Astrocyte of the cerebellum (primary cell): ENCODE measurements at regions not wholly inside any gene's neighbourhood (a gene's known extent, or its start where the extent isn't known, plus 50 kb on each side); places are given as distances from the start of the nearest gene placed in this dataset.

Experiments used
- DNase-seq: peaks from one replicate; pipeline ENCODE4 v3.0.0-alpha.2; 2011; ENCODE audit warnings: low read depth
- H3K4me3 ChIP-seq: 2 replicates; pipeline ENCODE4 v1.5.1; 2011; ENCODE audit warnings: mild to moderate bottlenecking, low read depth, low read length, moderate library complexity
- in situ Hi-C: cut with HindIII; loops from 2 replicates; pipeline ENCODE4 v1.10.0; 2017; ENCODE audit warnings: low sequenced_read_pairs
- TF ChIP-seq, protein P1 (sequence below): IDR thresholded peaks from 2 replicates; pipeline ENCODE4 v1.5.1; 2012; ENCODE audit warnings: low read length, low read depth, moderate library complexity, mild to moderate bottlenecking; ENCODE audit errors: missing control alignments

DNA sequence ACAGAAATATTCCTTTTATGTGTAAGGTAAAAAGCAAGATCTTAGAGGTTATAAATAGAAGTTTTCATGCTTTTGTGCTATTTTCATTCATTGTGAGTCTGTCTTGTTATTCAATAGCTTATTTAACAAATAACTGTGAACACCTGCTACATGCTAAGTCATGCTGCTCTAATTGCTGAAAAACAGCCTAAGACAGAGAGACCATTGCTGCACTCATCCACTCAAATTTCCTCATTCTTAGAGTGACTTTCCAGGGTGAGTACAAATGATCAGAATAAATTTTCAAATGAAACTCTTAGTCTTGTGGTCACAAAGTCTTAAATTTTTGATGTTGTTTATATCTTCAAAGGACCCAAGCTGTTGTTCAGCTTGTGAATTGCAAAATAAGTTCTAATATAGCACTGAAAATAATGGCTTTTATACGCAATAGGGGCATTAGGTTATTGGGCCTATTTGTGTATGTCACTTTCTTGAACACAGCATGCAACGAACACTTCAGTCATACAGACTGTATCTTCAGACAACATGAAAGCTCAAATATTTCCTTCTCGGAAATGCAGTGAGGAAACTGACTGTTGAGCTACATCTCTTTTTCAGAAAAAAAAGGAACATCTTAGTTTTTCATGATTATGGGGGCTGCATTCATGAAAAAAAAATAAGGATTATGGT lies 247.9 kb upstream of the PCDH15 start:
- TF ChIP-seq, protein P1, sequence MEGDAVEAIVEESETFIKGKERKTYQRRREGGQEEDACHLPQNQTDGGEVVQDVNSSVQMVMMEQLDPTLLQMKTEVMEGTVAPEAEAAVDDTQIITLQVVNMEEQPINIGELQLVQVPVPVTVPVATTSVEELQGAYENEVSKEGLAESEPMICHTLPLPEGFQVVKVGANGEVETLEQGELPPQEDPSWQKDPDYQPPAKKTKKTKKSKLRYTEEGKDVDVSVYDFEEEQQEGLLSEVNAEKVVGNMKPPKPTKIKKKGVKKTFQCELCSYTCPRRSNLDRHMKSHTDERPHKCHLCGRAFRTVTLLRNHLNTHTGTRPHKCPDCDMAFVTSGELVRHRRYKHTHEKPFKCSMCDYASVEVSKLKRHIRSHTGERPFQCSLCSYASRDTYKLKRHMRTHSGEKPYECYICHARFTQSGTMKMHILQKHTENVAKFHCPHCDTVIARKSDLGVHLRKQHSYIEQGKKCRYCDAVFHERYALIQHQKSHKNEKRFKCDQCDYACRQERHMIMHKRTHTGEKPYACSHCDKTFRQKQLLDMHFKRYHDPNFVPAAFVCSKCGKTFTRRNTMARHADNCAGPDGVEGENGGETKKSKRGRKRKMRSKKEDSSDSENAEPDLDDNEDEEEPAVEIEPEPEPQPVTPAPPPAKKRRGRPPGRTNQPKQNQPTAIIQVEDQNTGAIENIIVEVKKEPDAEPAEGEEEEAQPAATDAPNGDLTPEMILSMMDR, result no peak
- no peak for DNase-seq
- no peak overlapping the region for H3K4me3 ChIP-seq
- in situ Hi-C loops, result no loop called here

DNA sequence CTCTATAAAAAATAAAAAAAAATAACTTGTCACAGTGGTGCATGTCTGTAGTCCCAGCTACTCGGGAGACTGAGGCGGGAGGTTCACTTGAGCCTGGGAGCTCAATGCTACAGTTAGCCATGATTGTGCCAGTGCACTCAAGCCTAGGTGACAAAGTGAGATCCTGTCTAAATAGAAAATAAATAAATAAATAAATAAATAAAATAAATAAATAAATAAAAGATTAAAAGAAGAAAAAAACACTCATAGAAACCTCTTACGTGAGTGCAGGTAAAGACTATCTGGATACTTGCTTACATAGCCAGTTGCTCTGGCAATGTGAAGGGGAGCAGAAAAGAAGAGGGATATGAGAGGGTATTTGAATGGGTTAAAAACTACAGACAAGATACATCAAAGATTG lies 242.5 kb upstream of the PCDH15 start:
- TF ChIP-seq, protein P1, result no peak
- in situ Hi-C loops, result no loop called here
- no peak for DNase-seq
- H3K4me3 ChIP-seq, result no peak overlapping the region

DNA sequence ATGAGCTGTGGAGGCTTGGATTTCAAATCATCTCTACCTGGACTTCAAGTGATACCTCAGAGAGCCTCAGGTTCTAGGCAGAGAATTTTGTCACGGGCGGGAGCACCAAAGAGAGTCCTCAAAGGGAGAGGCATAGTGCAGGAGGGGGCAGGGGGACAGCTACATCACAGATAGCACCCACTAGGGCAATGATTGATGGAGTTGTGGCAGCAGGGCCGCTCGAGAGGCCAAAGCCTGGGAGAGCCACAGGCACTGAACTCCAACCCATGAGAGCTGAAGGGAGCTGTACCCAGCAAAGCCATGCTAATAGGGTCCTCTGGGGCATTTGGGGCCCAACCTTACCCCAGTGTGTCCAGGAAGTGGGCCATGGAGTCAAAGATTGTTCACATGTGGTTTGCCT lies 232.0 kb upstream of the PCDH15 start:
- TF ChIP-seq, protein P1, result no peak
- in situ Hi-C loops, result no loop called here
- no peak for DNase-seq
- H3K4me3 ChIP-seq, result no peak overlapping the region

DNA sequence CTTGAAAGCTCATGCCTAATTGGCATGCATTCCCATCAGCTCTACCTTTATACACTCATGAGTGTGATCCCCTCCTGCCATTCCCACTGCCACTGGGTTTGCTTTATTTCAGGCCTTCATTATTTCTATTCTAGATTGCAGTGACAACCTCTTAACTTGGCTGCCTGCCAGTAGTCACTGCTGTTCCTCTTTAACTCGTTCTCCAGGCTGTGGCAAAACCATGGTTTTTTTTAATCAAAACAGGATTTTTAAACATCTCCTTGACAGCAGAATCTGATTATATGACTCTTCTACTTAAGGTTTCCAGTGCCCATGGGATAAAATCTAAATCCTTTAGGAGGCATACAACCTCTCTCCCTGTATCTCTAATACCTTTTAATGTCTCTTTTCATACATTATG lies 223.7 kb upstream of the PCDH15 start:
- DNase-seq, result peak; percentile 2
- TF ChIP-seq, protein P1, result no peak
- H3K4me3 ChIP-seq, result no peak overlapping the region
- in situ Hi-C loops, result no loop called here

DNA sequence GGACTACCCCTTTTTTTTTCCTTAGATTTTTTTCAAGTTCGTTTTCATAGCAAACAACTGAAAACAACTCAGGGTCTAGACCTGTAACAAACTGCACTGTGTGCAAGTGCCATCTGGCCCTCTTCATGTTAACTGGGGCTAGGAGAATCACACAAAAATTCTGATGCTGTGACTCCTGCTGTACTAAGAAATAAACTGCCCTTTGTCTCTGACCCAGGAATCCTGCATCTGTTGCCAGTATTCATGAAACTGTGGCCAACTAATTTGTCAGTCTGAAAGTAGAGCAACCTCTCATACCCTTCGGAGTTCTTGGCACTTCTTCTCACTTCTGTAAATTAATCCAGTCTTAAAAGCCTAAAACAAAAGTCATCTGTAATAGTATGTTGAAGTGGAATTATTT lies 218.4 kb upstream of the PCDH15 start:
- in situ Hi-C loops, result no loop called here
- TF ChIP-seq, protein P1, result no peak
- DNase-seq, result peak; percentile 36
- no peak overlapping the region for H3K4me3 ChIP-seq

DNA sequence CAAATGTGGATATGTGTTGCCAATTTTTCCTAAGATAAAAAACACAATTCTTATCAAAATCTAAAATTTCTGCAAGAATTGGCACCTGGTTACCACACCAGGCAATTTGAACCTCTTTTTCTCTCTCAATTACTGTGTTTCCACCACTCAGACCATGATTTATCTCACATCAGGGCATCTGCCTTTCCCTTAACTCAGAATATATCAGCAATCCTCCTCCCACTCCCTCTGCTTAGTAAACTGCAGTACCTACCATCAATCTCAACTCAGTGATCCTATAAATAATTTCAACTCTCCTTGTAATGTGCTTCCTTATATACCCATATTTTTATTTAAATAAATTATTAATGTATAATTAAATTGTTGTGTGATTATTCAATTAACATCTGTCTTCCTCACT lies 212.3 kb upstream of the PCDH15 start:
- H3K4me3 ChIP-seq, result no peak overlapping the region
- in situ Hi-C loops, result no loop called here
- no peak for DNase-seq
- TF ChIP-seq, protein P1, result no peak
